Upper lobe of left lung (tissue), 4 donors: ENCODE measurements at regions not wholly inside any gene's neighbourhood (a gene's known extent, or its start where the extent isn't known, plus 50 kb on each side); places are given as distances from the start of the nearest gene placed in this dataset.

Experiments
- POLR2A ChIP-seq, 4 donors: fragments of 450-650 bp; IDR thresholded peaks; one replicate each; pipeline ENCODE4 v1.5.1; 2016 to 2017; ENCODE audit warnings: antibody characterized with exemption in 4 of 4, mild to moderate bottlenecking in 2 of 4
- POLR2AphosphoS5 ChIP-seq, 2 donors: sonication (generic); formaldehyde crosslinking; IDR thresholded peaks; one replicate each; pipeline ENCODE4 v1.5.1; 2017; ENCODE audit warnings: antibody characterized with exemption in 2 of 2
- TF ChIP-seq, protein P1 (sequence below), 6 experiments: fragments of 450-650 bp in 4 of 6; fragments of 200-600 bp in 2 of 6; sonication (generic) in 2 of 6; IDR thresholded peaks; one replicate each; pipeline ENCODE4 v1.5.1; 2016 to 2019; ENCODE audit warnings: antibody characterized with exemption in 6 of 6

DNA sequence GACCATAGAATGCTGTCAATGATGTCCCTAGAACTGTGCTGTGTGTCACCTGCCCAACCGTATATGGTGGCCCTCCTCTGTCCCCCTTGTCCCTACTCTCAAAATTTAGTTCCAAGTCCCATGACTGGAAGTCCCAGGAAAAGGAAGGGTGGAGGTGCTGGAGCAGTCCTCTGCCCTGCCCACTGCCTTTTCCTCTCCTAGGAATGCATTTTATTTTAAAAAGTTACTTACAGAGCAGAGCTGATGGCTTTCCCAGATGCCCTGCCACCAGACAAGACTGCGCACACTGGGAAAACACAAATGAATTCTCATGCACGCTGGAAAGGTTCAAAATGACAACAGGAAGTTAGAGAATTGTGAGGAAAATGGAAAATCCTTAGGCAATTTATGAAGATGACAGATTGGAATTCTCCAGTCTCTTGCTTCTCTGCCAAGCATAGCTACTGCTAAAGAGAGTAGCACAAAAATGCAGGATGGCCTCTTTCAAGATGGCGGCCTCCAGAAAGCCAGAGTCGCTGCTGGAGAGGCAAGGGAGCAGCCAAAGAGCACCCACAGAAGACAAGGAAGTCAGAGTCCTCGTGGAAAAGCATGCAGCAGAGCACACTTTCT, 117.1 kb upstream of the TSC22D1 start:
- TF ChIP-seq POLR2A (IDR thresholded peaks at IDR 0.05) (no peak), POLR2AphosphoS5 (IDR thresholded peaks at IDR 0.05) (no peak)
- TF ChIP-seq, protein P1, sequence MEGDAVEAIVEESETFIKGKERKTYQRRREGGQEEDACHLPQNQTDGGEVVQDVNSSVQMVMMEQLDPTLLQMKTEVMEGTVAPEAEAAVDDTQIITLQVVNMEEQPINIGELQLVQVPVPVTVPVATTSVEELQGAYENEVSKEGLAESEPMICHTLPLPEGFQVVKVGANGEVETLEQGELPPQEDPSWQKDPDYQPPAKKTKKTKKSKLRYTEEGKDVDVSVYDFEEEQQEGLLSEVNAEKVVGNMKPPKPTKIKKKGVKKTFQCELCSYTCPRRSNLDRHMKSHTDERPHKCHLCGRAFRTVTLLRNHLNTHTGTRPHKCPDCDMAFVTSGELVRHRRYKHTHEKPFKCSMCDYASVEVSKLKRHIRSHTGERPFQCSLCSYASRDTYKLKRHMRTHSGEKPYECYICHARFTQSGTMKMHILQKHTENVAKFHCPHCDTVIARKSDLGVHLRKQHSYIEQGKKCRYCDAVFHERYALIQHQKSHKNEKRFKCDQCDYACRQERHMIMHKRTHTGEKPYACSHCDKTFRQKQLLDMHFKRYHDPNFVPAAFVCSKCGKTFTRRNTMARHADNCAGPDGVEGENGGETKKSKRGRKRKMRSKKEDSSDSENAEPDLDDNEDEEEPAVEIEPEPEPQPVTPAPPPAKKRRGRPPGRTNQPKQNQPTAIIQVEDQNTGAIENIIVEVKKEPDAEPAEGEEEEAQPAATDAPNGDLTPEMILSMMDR (IDR thresholded peaks at IDR 0.05), result no peak
